ENCODE measurements at regions not wholly inside any gene's neighbourhood (a gene's known extent, or its start where the extent isn't known, plus 50 kb on each side); places are given as distances from the start of the nearest gene placed in this dataset.

DNA sequence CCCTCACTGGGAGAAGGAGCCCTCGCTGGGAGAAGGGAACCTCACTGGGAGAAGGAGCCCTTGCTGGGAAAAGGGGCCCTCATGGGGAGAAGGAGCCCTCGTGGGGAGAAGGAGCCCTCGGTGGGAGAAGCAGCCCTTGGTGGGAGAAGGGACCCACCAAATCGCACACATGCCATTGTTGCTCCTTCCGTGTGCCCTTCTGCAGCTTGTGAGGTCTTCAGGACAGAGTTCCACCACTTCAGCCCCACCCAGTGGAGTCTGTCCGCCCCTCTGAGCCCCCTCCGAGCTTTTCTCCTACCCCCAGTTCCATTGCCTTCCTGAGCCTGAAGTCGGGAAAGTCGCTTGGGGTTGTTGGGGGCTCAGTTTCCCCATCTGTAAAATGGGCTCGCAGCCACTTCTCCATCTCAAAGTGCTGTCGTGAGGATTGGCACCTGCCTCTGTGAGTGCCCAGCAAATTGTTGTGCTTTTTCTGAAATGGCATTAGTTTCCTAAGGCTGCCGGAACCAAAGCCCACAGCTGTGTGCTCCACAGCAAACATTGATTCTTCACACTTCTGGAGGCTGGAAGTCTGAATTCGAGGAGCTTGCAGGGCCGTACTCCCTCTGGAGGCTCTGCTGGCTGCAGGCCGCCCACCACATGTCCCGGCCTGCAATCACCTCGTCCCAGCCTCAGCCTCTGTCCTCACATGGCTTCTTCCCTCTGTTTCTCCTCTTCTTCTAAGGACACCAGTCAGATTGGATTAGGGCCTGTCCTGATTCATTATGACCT, 124.7 kb upstream of the PMEPA1 start:
- TF ChIP-seq, protein P1, sequence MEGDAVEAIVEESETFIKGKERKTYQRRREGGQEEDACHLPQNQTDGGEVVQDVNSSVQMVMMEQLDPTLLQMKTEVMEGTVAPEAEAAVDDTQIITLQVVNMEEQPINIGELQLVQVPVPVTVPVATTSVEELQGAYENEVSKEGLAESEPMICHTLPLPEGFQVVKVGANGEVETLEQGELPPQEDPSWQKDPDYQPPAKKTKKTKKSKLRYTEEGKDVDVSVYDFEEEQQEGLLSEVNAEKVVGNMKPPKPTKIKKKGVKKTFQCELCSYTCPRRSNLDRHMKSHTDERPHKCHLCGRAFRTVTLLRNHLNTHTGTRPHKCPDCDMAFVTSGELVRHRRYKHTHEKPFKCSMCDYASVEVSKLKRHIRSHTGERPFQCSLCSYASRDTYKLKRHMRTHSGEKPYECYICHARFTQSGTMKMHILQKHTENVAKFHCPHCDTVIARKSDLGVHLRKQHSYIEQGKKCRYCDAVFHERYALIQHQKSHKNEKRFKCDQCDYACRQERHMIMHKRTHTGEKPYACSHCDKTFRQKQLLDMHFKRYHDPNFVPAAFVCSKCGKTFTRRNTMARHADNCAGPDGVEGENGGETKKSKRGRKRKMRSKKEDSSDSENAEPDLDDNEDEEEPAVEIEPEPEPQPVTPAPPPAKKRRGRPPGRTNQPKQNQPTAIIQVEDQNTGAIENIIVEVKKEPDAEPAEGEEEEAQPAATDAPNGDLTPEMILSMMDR (conservative IDR thresholded peaks at IDR 0.05 in 1 of 2, IDR thresholded peaks at IDR 0.05 in 1 of 2; ENCODE audit: extremely low read depth in 1 of 2, insufficient read depth in 1 of 2, low read depth in 1 of 2, low read length in 2 of 2), result no peak
- TF ChIP-seq EZH2 (IDR thresholded peaks at IDR 0.05; ENCODE audit: borderline replicate concordance, low read length), result no peak
